ENCODE measurements at regions not wholly inside any gene's neighbourhood (a gene's known extent, or its start where the extent isn't known, plus 50 kb on each side); places are given as distances from the start of the nearest gene placed in this dataset.
"Not testable (repeated sequence)": the region's sequence is repeated elsewhere in the genome, so short reads cannot be mapped to it uniquely, and the experiment has no call there.

GRCh38 chr6:113697632-113698410, 159.3 kb upstream of the MARCKS start:
- DNase-seq (ENCODE audit: low read depth): peak; percentile 72

GRCh38 chr6:113699239-113699638, 157.9 kb upstream of the MARCKS start:
- no peak for DNase-seq (ENCODE audit: low read depth)

- no peak for DNase-seq (ENCODE audit: low read depth)
Measured at GRCh38 chr6:113701552-113702254, 155.4 kb upstream of the MARCKS start.

GRCh38 chr6:113707194-113707593, 150.0 kb upstream of the MARCKS start:
- no peak for DNase-seq (ENCODE audit: low read depth)

GRCh38 chr6:113709936-113710509, 147.1 kb upstream of the MARCKS start:
- DNase-seq (ENCODE audit: low read depth): no peak

- DNase-seq (ENCODE audit: low read depth): no peak
Measured at GRCh38 chr6:113713665-113714064, 143.5 kb upstream of the MARCKS start.

GRCh38 chr6:113718588-113718987, 138.6 kb upstream of the MARCKS start:
- no peak for DNase-seq (ENCODE audit: low read depth)

- no peak for DNase-seq (ENCODE audit: low read depth)
Measured at GRCh38 chr6:113719064-113719463, 138.1 kb upstream of the MARCKS start.

GRCh38 chr6:113719545-113719944, 137.6 kb upstream of the MARCKS start:
- no peak for DNase-seq (ENCODE audit: low read depth)

GRCh38 chr6:113723182-113723581, 134.0 kb upstream of the MARCKS start:
- DNase-seq (ENCODE audit: low read depth): no peak

- not testable (repeated sequence) for DNase-seq (ENCODE audit: low read depth)
Measured at GRCh38 chr6:113724927-113725326, 132.2 kb upstream of the MARCKS start.

- DNase-seq (ENCODE audit: low read depth): no peak
Measured at GRCh38 chr6:113731541-113731940, 125.6 kb upstream of the MARCKS start.

- DNase-seq (ENCODE audit: low read depth): no peak
Measured at GRCh38 chr6:113732384-113732966, 124.7 kb upstream of the MARCKS start.

- DNase-seq (ENCODE audit: low read depth): no peak
Measured at GRCh38 chr6:113733381-113733780, 123.8 kb upstream of the MARCKS start.

- DNase-seq (ENCODE audit: low read depth): peak; percentile 21
Measured at GRCh38 chr6:113734982-113735381, 122.2 kb upstream of the MARCKS start.

- no peak for DNase-seq (ENCODE audit: low read depth)
Measured at GRCh38 chr6:113735491-113735890, 121.7 kb upstream of the MARCKS start.

GRCh38 chr6:113736978-113737377, 120.2 kb upstream of the MARCKS start:
- no peak for DNase-seq (ENCODE audit: low read depth)

GRCh38 chr6:113739041-113739655, 118.0 kb upstream of the MARCKS start:
- no peak for DNase-seq (ENCODE audit: low read depth)

- DNase-seq (ENCODE audit: low read depth): no peak
Measured at GRCh38 chr6:113741651-113742050, 115.5 kb upstream of the MARCKS start.

GRCh38 chr6:113742342-113742741, 114.8 kb upstream of the MARCKS start:
- DNase-seq (ENCODE audit: low read depth): no peak

- DNase-seq (ENCODE audit: low read depth): no peak
Measured at GRCh38 chr6:113744861-113745260, 112.3 kb upstream of the MARCKS start.

GRCh38 chr6:113750151-113750855, 106.8 kb upstream of the MARCKS start:
- no peak for DNase-seq (ENCODE audit: low read depth)

Measured in GM04504 (cell line).